DMS153 treated with DMSO at 0.1 percent for 48 hours (cell line): ENCODE measurements at regions not wholly inside any gene's neighbourhood (a gene's known extent, or its start where the extent isn't known, plus 50 kb on each side); places are given as distances from the start of the nearest gene placed in this dataset.

ENCODE experiments used
- DNase-seq: peaks from one replicate; lab custom pipeline; 2025; ENCODE audit not compliant: unreplicated experiment; lab: John Stamatoyannopoulos, UW

DNA sequence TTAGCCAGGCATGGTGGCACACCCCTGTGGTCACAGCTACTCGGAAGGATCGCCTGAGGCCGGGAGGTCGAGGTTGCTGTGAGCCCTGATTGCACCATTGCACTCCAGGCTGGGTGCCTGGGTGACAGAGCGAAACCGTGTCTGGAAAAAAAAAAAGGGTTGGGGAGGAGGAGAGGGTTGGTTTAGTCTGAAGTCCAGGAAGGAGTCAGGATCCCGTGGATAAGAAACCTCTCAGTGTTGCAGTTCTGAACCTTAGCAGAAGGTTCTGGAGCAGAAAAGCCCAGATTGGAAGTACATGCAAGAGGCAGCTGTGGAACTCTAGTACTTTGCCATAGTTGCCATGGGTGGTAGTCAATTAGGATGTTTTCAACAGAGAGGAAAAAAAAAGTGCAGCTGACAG is 125.2 kb upstream of the CPEB4 start:
- DNase-seq: no peak

DNA sequence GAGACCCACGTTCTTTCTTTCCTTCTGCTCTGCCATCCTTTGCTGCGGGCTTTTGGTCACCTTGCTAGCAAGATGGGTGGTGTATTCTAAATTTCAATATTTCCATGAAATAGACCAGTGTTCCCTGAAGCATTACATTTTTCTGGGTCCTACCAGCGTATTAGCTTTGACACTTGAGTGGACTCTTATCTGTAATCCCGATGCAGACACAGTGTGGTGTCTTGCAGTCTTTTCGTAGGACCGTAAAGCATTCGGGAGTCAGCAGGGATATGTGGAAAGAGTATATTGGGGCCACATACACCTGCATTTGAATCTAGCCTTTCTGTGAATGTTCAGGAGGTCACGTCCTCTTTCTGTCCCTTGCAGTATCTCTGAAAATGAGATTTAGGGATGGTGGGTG is 124.7 kb upstream of the CPEB4 start:
- no peak for DNase-seq

DNA sequence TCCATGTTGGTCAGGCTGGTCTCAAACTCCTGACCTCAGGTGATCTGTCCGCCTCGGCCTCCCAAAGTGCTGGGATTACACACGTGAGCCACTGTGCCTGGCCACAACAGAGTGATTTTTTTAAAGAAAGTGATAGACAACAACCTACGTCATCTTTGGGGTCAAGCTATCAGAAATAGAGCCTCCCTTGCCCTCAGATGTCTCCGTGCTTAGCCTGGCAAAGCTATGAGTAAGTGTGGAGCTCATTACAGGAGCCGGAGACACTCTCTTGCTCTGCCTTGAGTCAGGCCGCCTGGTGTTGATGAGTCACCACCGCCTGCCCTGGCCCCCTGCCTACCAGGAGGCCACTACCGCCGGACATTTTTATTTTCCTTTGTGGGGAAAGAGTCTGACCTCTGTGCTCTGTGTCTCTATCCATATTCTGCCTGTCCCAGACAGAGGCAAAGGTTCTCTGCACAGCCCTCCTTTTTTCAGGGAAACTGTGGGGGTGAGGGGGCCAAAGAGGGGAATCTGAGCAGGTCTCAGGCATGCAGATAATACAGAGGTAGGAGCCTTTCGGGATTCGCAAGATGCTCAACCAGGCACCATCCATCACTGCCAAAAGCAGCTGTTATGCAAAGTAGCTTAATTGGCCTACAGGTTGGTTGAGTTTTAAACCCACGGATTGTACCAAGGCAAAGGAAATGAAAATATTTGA is 123.7 kb upstream of the CPEB4 start:
- DNase-seq: no peak

DNA sequence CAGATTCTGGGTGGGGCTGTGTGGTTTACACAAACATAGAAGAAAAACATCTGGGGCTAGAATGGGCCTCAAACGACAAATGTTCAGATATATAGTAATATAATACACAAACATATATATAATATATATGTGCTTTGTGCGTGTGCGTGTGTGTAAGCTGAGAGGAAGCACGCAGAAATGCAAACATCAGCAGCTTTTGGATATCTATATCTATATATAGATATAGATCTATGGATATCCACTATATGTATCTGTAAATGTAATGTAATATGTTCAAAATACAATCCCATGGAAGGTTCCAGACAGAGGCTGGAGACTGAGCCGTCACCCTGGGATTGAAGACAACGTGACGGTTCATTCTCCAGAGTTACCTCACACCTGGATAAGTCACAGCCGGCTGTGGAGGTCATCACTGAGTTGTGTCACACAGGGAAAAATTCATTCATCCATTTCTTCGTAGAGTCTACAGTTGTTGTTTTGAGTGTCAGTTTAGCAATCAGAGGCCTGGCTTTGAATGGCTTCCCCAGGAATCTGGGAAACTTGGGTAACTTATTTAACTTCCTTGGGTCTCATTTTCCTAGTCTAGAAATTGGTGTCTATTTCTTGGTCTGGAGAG is 123.0 kb upstream of the CPEB4 start:
- DNase-seq: no peak

DNA sequence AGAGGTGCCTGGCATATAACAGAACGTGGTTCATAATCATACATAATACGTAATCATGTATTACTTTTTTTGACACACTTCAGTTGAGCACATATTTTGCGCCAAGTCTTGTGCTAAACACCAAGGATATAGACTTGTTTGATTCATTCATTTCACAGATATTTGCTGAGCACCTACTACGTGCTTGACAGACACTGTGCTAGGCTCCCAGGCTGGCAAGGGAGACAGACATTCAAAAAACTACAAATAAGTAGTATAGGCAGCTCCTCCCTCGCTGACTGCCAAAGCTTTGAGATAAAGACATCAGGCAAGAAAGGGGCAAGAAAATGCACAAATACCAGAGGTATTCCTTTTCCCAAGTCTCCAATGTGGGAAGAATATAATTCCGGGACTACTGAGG is 122.5 kb upstream of the CPEB4 start:
- DNase-seq: no peak

DNA sequence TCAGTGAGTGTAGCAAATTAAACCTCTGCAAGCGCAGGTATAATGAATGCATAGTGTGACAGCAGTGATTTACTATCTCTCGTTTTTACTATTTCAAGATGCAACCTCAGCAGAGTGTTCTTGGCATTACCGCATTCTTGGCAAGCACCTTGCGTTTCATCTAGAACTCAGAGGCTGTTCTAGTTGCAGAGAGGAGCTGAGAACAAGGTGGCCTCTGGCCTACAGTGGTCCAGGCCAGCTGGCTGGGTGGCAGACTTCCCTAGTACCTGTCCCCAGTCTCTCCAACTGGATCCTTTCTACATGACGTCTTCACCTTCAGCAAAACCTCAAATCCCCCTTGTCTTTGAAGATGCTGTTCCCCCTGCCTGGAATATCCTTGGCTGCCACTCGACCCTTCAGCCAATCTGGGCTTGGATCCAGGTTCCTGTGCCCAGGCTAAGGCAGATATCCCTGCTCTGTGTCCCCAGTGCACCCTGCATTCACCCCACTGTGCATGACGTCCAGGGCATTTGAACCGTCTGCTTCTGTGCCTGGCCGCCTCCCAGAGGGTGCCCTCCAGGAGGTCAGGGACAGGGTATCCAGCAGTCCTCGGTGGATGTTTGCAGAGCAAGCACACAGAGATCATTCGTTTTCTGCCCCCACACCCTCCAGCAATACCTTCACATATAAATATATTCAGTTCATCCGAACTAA is 120.4 kb upstream of the CPEB4 start:
- no peak for DNase-seq

DNA sequence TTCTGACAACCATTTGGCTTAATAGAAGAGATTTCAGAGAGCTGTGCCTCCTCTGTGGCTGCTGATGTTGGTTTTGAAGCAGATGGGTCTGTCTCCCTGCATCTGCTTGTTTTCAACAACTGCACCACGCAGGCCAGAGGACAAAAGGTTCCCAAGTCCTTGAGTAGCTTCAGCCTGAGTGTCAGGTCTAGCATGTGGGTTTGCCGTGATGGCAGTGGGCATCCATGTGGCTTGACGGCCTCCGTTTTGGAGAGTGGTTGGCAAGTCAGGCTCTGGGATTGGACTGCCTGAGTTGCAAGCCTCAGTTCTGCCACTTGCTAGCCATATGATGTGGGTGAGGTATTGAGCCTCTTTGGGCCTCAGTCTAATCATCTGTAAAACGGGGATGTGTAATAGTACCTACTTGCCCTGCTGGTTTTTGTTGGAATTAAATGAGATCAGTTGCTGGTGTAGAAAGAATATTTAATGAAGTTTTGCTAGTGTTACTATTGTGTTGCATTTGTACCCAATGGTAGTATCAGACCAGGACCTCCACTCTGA is 119.8 kb upstream of the CPEB4 start:
- no peak for DNase-seq

DNA sequence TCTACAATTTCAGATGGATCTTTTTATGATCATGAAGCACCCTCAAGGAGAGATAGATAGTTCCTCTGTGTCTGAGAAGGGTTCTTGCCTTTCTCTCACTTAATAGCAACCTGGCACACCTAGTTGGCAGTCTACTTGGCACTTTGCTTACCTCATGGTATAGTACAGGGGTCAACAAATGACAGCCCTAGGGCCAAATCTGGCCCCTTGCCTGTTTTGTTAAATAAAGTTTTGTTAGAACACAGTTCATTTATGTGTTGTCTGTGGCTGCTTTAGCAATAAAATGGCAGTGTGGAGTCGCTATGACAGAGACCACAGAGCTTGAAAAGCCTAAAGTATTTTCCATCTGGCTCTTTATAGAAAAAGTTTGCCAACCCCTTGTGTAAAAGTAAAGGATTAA is 119.3 kb upstream of the CPEB4 start:
- DNase-seq: no peak

DNA sequence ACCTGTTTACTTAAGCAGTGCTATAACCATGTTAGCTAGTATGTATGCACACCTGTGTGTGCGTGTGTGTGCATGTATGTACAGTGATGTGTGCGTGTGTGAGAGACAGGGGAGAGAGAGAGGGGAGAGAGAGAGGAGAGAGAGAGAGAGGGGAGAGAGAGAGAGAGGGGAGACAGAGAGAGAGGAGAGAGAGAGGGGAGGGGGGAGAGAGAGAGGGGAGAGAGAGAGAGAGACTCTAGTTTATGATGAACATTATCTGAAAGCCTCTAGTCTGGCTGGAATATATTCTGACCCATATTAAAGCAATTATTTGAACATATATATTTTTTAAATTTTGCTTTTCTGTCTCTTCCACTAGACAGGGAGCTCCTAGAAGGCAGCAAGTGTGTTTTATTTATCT is 117.5 kb upstream of the CPEB4 start:
- DNase-seq: no peak

DNA sequence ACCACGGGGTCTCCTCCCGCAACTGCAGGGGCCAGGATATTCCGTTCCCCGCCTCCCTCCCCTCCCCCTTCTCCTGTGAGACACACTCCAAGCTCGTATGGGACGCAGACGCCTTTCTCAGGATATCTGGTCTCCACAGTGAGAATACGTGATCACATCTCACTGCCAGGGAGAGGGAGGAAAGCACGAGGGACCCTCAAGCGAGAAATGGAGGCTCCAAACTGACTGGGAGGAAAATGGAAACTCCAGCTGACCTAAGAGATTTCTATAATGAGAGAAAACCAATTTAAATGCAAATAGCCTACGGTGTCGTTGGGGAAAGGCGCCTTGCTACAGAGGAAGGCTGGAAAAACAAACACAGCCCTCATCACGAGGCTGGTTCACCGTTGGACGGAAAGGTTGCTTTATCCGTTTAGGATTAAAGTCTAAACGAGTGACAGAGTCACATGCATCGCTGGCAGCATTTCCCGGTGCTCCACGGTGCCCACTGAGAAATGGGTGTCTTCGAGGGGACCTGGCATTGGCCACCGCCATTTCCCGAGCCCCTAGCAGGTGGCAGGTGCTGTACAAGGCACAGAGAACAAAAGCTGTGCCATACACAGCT is 116.9 kb upstream of the CPEB4 start:
- no peak for DNase-seq

DNA sequence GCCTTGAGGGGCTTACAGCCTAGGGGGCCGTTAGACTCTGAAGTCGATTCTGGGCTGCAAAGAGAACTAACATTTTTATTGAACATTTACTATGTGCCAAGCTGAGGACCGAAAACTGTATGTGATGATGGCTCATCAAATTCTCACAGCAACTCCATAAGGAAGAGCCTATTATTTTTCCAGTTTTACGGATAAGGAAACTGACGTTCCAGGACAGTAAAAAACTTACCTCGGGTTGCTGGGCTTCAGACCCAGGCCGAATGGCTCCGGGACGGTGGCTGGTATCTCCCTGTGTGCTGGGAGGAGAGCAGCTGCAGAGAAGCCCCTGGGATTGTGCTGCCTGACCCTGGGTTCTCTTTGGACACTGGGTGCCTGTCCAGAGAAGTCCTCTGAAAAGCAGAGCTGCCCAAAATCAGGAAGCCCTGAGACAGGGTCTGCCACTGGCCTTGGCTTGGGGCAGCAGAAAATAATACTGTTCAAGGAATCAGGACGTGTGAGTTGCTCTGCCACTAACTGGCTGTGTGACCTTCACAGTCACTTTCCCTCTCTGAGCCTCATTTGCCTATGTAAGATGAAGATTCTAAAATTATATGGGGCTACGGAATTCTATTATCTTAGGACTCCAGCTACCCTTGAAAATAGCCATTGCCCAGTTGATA is 116.3 kb upstream of the CPEB4 start:
- DNase-seq: no peak

DNA sequence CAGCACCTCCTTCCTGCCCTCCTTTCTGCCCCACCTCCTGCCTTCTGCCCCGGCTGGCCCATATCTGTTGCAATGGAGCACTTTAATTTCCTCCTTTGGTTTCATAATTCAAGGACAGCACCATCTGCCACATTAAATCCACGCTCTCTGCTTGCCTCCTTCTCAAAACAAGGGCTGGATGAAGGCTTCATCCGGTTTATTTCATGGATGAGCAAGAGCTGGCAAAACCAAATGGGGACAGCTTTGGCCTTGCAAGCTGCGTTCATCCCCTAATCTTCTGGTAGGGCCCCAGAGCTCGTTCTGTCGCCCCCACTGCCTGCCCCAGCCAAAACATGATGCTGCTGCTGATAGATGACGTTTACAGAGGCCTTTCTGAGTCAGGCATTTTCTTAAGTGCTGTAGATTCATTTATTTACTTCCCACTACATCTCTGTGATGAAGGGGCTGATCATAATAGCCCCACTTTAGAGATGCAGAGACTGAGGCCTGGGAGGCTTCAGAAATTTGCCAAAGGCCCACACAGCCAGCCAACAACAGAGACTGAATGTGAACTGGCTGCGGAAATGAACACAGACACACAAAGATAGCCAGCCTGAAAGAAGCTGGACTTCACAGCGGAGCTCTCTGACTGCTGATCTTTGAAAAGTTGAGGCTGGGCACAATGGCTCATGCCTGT is 115.6 kb upstream of the CPEB4 start:
- DNase-seq: no peak

DNA sequence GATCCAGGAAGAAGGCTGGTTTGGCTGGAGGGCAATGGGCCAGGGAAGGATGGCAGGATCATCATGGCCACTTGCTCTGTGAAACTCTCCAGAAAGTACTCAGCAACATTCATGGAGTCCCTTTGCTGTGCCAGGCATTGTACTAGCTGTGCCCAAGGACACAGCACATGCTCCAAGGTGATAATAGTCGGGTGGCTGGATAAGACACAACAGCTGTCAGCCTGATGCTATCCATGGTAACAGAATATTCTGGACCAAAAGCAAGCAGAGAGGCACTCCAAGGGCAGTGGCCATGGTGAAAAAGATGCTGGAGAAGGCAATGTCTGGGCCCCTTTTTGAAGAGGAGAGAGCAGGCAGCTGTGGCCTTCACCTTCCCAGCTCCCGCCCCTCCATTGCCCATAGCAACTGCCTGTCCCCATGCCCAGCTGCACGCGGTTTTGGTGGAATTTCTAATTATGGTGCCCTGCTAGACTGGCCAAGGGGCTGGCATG is 113.8 kb upstream of the CPEB4 start:
- no peak for DNase-seq

DNA sequence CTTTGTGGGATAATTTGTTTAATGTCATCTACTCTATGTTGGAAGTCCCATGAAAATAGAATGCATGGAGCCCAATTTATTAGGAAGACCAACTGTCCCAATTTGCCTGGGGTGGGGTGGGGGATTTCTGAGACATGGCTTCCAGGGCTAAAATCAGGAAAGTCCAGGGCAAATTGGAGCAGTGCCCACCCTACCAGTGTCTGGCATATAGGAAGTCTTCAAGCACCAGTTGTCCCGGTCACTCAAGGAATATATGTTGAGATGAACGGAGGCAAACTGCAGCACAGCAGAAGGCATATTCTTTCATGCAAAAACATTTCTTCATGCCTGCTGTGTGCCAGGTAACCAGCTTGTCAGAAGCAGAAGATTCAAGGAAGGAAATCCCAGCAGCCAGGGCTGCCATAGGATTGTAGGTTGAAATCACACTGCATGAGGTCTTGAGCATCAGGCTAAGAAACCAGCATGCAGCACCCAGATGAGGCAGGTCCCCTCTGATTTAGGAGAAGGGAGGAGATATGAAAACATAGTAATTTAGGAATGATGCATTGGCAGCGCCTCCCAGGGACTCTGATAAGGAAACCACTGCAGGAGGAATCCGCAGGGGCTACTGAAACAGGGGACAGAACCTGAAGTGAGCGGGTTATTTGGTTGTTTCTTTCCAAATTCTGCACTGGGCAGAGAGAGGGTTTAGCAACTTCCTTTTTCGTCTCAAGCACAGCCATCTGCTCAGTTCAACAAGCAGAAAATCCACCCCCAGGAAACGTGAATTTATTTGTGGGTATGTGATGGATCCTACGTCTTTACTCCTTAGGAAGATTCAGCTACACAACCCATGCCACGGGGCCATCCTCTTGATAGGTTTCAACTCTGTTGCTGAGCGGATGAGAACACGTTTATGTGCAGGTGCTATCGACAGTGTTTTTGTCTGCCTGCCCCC is 112.6 kb upstream of the CPEB4 start:
- DNase-seq: no peak

DNA sequence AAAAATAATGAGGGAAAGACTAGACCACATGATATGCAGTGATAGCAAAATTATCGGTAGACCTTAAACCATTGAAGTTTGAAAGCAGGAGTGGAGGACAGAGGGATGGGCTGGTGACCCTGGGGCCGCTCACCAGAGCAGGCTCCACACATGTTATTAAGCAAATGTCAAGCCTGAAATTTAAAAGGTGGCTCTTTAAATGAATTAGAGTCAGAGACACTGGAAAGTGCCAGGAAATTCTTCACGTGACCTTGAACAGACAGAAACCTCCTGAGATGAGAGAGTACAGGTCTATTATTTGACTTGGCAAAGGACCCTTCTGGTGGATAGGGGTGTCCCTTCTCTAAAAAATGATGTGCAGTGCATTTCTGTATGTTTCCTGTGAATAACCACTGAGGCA is 111.0 kb upstream of the CPEB4 start:
- no peak for DNase-seq

DNA sequence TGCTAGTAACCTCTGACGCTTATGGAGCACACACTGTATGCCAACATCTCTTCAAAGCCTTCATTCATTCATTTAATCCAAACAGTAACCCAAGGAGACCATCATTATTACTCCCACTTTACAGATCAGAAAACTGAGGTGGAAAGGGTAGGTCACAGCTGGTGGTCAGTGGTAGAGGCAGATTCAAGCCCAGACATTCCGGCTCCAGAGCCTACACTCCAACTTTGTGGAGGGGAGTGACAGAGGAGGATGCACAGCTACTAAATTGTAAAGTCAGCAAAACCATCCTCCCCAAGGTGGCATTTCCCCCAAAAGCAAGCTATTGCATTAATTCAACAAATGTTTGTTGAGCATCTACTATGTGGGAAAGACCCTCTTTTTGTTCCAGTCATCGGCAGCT is 110.5 kb upstream of the CPEB4 start:
- no peak for DNase-seq

DNA sequence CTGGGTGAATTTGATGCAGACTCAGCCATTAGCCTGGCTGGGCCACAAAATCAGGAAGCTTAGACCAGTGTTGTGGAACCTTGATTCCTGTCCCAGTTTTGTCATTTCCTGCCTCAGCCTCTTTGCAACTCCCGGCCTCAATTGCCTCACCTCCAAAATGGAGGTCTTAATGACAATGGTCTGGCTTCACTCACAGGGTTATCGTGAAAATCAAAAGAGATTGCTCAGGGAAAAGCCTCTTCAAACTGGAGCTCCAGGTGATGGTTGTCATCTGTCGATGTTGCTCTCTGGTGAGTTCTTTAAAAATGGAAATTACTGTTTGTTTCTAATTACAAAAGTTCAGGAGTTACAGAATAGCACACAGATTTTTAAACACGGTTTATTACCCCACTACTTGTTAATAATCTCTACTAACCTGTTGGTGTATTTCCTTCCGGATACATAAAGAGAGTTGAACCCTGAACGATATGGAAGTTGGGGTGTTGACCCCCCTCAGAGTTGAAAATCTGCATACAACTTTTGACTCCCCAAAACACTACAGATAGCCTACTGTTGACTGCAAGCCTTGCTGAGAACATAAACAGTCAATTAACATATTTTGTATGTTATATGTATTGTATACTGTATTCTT is 109.9 kb upstream of the CPEB4 start:
- no peak for DNase-seq

DNA sequence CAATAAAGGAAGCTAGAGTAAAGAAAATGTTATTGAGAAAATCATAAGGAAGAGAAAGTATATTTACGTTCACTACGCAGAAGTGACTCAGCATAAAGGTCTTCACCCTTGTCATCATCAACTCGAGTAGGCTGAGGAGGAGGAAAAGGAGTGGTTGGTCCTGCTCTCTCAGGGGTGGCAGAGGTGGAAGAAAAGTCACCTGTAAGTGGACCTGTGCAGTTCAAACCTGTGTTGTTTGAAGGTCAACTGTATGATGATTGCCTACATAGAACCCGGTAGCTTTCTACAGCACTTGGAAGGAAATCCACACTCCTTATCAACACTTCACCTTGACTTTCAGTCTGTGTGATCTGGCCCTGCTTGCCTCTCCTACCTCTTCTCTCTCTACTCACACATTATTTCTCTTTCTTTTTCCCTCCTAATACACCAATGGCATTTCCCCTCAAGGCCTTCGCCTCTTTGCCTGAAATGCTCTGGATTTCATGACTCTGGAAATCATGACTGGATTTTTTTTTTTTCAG is 109.3 kb upstream of the CPEB4 start:
- DNase-seq: no peak
